ENCODE measurements at regions not wholly inside any gene's neighbourhood (a gene's known extent, or its start where the extent isn't known, plus 50 kb on each side); places are given as distances from the start of the nearest gene placed in this dataset.

DNA sequence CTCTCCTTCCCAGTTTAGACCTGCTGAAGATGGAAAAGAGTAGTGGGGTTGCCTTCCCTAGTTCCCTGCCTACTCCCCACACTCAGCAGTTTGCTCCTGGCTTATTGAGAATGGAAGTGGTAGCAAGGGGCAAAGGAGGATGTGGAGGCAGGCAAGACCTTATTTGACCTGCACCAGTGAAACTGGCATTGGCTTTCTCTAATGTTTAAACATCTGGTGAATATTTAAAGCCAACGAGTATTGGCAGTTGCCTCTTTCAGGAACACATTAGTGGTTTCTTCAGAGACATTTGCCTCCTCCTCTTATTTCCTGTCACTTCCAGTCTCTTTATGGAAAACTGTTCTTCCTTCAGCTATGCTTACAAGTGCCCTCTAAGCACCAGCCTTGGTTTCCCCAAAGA lies 62.4 kb upstream of the VAV3 start:
- TF ChIP-seq, protein P1, sequence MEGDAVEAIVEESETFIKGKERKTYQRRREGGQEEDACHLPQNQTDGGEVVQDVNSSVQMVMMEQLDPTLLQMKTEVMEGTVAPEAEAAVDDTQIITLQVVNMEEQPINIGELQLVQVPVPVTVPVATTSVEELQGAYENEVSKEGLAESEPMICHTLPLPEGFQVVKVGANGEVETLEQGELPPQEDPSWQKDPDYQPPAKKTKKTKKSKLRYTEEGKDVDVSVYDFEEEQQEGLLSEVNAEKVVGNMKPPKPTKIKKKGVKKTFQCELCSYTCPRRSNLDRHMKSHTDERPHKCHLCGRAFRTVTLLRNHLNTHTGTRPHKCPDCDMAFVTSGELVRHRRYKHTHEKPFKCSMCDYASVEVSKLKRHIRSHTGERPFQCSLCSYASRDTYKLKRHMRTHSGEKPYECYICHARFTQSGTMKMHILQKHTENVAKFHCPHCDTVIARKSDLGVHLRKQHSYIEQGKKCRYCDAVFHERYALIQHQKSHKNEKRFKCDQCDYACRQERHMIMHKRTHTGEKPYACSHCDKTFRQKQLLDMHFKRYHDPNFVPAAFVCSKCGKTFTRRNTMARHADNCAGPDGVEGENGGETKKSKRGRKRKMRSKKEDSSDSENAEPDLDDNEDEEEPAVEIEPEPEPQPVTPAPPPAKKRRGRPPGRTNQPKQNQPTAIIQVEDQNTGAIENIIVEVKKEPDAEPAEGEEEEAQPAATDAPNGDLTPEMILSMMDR (IDR thresholded peaks at IDR 0.05): no peak
- no peak for TF ChIP-seq ZFX (IDR thresholded peaks at IDR 0.05; ENCODE audit: borderline replicate concordance)

All from 22Rv1 (cell line).